Eye (tissue), 1 donor: ENCODE measurements at regions not wholly inside any gene's neighbourhood (a gene's known extent, or its start where the extent isn't known, plus 50 kb on each side); places are given as distances from the start of the nearest gene placed in this dataset.

ENCODE experiments used
- DNase-seq: peaks from one replicate; pipeline ENCODE4 v3.0.0-alpha.2; 2015

DNA sequence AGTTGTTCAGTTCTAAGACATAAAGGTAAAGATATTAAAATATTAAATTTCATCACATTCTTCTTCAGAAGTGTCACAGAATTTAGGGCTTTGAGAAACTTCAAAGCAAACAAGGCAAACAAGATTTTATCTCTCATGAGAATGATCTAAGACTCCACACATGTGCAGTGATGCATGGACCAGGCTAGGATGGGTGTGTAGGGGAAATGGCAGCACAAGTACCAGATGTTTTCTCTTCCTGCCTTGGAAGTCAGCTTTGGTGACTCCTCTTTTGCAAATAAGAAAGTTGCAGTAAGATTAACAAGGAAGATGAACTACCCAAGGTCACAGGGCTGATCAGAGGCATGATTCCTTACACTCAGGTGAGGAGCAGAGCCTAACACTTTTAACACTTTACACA lies 163.8 kb upstream of the LMNTD1 start:
- DNase-seq: no peak

DNA sequence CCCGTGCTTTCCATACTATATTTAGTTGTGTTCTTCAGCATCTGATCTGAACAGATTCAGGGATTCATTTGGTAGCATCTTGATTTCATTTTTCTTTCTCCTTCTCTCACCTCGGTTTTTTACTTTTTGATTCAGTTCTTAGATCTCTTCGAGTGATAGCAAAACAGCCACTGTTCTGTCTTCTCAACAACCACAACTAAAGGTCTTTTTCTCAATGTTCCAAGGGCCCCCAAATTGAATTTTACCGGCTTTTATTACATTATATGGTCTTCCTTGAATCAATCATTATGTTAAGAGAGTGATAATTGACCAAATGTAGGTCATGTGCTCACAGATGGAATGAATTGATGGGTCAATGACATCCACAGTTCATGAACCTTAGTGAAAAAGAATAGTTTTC lies 164.5 kb upstream of the LMNTD1 start:
- DNase-seq: no peak

DNA sequence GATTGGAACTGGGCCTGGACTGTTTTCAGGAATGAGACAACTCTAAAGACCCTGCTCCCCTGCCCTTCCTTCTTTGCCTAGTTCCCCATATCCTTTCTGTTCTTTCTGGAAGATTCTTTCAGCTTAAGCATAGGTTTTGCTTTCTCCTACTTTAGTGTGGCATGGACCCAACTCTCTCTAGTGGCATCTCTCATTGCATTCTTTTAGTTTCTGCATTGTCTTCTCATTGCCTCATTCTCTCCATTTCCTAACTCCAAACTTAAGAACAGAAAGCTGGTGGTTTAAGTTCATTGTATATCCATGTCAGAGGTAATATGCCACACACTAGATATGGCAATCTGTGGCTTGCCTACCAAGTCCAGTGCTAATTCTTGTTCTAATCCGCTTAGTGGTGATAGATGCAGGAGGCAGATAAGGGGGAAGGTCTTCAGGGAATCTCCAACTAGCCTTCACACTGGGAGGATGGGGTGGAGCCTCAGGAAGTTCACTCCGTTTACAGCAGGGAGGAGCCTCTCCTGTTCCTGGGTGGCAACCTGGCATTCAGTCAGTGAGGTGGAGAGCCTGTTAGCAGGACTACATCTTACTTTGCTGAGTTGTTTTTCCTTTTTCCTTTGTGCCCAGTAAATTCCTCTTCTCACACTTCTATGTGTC lies 165.1 kb upstream of the LMNTD1 start:
- DNase-seq: no peak

DNA sequence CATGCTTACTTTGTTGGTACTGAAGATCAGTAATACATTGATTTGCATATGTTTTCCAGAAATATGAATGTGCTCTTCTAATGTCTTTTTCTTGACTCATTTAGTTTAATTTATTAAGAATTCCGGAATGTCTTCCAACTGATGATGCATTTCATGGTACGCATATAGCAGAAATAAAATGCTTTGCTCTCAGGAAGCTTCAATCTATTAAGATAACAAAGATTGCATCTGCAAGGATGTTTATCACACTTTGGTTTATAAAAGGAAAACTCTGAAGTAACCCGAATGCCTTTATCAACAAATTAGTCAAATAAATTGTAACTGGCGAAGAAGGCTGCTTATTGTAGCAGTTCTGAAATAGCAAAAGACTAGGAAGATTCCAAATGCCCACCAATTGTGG lies 166.4 kb upstream of the LMNTD1 start:
- no peak for DNase-seq

DNA sequence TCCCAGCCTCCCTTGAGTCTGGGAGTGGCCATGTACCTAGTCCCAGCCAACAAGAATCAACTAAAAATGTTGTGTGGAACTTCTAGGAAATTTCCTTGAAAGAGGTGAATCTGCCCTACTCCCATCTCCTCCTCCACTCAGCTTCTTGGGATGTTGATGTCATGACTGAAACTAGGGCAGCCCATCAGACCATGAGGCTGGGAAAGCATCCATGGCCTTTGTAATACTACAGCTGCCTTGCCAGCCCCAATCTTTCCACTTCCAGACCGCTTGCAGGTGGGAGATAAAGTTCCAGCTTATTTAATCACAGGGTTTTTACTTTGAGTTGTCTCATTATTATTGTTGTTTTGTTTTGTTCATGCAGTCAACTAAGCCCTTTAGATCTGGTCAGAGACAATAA lies 170.3 kb upstream of the LMNTD1 start:
- DNase-seq: no peak

DNA sequence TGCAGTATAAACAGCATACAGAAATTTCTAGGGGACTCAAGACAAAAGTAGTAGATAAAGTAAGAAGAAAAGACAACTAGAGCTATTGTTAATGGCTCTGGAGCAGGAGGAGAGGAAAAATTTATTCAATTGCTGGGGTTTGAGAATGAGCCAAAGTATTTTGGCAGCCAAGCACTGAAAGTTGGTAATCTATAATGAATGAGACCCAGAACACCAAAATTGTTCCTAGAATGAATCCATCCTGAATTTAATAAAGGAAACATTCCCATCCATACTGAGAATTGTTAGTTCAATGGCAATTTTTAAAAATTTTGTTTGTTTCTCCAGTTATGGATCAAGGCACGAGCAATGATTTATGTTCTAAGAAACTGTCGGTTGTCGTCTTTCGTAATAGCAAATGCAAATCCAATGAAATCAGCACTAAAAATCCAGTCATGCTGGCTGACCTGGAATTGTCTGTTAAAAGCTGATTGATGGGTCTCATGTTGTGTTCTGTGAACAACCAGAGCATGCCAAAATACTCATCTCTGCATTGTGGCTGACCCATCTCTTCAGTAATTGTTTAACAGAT lies 170.9 kb upstream of the LMNTD1 start:
- DNase-seq: peak; percentile 46

DNA sequence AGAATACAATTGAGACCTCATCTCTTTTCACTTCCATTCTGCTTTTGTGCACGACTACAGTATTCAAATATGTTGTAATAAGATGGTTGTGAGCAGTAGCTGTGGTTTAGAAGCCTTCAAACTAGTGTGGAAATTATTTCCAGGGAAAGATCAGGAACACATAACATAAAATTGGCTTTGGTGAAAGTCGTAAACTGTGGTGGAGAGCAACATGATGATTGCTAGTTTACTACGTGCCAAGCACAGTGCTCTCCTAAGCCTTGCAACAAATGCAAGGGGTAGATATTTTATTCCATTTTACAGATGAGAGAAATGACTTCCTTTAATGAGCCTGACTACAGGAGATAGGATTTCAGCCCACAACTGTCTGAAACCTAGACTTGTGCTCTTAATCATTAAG lies 172.4 kb upstream of the LMNTD1 start:
- DNase-seq: no peak

DNA sequence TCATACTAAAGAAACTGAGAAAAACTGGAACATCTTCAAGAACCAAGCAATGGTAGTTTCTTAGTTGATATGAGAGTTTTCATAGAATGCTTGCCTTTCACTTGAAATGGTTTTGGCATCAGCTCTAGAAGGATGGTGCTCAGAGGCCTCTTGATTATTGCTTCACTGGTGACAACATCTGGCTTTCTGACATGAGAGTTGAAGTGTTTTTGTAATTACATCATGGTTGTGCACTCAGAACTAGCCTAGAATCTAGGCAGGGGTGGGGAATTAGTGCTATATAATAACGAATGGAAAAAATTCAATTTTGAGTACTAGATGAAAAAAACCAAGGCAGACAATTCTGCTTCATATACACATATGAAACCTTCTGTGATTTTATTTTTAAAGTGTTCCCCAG lies 172.8 kb upstream of the LMNTD1 start:
- DNase-seq: peak; percentile 67

DNA sequence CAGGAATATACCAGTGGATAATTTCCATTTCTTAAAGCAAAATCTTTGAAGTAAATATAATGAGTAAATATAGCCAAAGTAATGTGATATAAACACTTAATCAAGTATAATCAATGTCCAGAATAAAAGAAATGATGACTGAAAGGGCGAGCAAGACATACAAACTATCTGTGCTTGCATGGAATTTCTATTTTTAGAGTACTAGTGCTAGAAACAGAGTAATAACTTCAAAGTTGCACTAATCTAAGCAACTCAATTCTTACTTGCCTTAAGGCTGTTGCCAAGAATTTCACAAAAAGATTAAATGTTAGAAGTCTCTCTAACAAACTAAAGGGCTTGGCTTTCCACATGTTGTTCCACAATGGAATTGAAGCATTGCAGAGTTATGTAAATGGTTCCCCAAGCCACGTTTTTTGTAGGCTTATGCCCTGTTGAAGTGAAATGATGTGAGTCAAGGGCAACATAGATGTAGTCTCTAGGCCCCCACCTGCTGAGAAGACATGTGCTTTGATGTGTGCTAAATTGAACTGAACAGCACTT lies 175.0 kb upstream of the LMNTD1 start:
- no peak for DNase-seq

DNA sequence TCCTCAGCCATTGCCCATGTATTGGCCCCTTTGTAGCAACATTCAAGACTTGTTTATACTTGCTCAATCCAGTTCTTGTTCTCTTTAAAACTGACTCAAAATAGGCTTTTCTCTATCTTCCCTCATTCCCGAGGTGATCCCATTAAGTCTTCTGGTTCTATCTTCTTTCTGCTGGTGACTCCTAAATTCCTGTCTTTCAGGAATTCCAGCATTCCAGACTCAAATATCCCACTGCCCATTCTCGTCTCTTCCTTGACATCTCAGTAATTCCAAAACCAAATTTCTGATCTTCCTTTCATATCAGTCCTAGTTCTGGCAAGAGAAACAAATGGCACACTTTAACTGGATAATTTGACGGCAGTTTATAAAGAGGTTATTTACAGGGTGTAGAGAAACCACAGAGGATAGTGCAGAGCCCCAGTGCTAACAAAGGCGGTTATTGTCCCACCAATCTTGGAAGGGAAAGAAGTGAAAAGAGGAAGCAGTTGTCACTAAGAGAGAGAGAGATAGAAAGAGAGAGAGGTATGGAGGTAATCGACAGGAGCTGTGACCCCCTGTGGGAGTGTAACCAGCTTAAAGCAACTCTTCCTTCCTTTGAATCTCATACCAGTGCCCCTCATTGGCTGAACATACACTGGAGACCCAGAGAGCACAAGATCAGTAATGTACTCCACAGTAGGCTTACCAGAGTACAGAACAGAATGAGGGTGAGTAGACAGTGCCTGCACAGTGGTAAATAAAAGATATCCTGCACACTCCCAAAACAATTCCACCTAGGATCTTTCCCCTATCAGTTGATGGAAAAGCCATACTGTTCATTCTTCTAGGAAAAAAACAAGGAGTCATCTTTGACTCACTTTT lies 177.6 kb upstream of the LMNTD1 start:
- DNase-seq: no peak

DNA sequence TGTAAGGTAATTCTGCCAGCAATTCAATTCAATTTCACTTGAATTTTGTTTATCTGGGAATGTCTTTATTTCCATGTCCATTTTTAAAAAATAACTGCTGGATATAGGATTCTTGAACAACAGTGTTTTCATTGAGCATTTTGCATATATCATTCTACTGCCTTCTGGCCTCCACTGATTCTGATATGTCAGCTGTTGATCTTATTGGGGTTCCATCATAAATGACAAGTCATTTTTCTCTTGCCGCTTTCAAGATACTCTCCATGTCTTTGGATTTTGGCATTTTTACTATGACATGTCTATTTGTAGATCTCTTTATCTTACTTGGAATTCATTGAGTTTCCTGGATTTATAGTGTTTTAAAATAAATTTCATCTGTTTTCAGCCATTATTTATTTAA lies 180.5 kb upstream of the LMNTD1 start:
- no peak for DNase-seq

DNA sequence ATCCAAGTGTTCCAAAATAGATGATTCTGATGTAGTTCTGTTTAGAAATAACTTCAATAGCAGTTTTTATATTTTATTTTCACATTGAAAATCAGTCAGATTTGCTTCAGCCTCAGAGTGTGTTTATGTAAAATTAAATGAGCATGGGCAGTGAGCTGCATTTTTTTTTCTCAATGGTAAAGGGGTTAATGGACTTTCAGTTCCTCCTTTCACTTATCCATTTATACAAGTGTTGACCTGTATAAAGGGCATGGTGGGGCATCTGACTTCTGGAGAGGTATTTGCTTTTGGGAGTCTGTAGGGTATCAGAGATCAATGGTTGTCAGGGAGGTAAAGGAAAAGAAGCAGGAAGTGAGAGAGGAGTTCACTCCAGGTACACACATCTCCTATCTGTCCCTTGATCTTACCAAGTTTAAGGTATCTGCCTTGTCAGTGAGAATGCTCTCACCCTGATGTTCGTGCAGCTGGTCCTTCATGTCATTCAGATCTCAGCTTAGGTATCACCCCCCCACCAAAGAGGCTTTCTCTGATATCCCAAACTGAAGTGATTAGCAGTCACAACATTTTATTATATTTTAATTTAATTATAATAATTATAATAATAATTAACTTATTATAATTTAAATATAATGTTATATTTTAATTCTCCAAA lies 181.6 kb upstream of the LMNTD1 start:
- DNase-seq: no peak

DNA sequence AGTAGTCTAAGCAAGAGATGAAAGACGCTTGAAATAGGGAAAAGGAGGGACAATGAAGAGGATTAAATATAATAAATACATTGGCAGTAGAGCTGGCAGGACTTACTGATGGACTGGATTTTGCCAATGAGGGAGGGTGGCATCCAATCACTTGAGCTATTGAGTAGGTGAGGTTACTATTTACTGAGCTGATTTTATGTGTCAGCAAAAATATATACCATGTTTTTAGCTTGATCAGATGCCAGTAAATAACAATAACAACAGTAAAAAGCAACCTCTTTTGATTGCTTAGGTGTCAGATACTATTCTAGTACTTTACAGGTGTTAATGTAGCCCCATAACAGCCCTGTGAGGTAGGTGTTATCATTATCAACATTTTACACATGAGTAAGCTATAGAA lies 187.5 kb upstream of the LMNTD1 start:
- no peak for DNase-seq

DNA sequence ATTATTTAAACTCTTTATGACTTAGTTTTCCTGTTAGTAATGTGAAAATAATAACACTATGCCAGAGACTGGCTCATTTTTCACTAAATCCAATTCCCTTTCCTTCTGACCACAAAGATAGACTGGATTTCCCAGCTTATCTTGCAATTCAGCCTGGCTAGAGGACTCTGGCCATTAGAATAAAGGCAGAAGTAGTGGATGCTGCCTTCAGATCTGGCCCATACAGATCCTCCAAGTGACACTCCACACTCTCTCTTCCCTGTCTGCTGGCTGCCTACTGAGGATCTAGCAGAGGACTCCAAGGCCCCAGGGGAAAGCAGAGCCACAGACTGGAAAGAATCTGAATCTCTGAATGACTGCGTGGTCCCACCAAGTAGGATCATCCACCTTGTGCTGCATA lies 188.8 kb upstream of the LMNTD1 start:
- no peak for DNase-seq

DNA sequence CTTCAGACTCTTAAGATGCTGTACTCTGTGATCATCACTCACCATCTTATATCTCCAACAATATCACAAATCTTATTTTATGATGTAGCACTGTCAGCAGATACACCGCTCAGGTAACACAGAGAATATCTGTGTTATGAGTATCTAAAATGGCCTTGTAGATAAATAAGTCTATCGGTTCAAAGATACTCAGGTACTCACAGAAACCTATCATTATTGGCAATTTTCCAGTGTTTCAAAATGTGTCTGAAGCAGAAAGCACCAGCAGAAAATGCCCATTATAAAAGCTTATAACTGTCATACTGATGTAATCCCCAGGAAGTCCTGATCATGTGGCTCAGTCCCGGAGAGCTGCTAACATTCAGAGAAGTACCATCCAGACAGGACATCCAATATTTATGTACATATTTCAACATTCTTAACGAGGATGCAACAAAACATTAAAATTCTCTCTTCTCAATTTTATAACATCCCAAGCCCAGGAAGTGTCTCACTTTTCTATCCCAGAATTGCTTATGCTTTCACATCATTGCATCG lies 190.7 kb upstream of the LMNTD1 start:
- no peak for DNase-seq

DNA sequence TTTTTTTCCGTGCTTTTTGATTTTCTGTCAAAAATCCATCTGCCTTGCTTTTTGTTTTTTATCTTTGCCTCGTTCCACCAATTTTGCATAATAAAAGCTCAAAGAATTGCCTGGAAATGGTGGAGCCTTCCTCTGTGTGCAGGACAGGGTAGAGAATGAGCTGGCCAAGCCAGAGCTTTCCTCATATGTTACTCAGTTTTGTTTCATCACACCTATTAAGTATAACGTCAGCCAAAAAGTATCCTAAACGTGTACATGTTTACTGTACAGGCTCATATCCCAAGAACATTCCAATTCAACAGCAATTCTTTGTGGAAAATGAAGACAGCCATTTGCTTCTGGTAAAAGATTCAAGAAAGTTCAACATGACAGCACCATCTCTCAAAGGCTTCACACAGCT lies 191.2 kb upstream of the LMNTD1 start:
- no peak for DNase-seq

DNA sequence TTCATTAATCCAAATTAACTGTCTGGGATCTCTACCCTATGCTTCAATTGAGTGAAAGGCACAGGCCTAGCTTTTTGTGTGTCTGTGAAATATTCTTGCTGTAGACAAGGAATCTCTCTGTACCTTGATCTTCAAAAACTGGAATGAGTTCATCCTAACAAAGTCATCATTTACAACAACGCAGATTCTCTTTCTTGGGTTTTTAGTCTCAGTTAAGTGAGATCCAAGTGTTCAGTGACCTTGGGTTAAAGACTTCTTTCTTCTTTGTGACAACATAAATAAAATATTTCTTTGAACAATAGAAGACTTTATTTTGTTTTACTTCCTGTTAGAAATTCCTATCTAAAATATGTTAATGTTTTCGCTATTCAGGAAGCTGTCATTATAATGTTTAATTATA lies 192.2 kb upstream of the LMNTD1 start:
- no peak for DNase-seq

DNA sequence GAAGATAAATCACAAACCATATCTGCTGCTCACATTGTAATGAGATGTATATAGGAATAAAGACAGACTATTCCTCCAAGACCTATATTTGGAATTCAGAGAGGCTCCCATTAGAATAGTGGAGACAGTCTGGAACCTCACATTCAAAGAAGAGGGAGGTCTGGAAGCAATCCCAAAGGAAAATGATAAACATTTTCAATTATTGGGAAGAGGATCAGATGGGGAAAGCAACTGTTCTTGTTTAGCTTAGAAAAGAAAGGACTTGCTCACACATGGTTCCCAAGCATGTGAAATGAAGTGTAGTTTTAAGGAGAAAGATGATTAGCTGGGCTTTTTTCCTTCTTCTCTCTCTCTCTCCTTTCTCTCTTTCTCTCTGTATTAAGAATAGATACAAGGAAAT lies 193.0 kb upstream of the LMNTD1 start:
- DNase-seq: no peak

DNA sequence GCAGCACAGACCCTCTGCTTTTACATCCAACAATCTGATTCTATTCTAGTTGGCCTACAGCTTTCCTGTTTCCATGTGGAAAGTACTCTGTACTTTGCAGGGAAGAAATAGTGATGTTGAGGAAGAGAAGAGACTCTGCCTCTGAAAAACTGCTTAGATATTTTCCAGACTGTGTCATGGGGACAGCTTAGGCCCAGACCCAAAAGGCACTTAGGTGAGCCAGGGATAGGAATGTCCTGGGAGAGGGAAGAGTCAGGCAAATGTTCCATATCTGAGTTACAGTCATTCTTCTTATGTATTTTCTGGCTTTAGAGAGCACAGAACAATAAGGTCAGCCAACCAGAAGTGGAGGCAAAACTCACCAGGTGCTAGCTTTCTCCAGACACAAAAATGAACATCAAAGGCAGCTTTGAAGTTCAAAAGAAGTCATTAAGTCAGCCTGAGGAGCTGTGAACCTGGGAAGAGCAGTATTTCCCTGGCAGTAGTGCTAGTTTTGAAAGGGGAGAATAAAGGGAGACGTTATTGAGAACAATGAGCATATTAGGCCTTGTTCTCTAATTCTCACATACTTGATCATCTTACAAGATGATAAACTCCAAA lies 199.7 kb upstream of the LMNTD1 start:
- DNase-seq: no peak

DNA sequence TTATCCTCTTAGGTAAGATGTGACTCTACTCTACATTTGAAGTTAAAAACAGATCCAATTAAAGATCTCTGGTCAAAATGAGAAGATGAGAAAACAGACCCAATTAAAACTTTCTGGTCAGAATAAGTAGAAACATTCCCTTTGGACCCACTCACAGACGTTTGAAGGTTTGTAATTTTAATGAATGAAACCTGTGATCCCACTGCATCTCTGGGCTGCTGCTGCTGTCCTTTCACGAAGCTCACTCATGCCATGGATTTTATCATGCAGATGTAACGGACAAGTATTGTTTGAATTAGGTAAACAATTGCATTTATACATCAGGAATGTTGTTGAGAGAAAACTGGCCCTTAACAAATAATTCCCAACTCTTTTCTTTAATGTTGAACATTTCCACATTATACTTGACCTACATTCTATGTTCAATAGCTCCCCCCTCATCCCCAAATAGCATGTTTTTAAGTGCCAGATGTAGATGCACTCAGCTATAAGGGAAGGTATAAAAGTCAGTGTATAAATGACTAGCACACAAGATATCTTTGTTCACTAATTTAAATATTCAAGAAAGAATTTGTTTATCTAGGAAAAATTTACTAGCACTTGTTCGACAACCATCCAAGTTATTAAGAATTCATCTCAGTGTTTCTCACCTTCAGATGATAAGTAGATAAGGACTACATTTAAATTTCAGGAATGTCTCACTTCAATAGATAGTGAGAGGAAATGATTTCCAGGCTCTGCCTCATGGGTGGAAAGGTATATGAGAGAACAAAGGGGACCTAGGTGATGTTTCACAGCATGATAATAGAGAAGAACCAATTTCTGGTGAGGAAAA lies 202.3 kb upstream of the LMNTD1 start:
- DNase-seq: no peak

DNA sequence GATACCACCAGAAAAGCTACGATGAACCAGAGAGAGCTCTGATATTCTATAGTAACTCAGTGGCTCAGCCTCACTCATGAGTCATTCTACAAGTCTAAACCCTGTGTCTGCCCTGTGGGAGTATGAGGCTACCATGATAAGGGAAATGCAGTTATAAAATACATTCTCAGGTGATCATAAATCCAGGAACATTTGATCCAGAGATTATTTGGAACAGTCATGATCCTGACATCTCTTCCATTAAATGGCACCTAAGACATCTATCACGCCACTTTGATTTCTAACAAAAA lies 202.6 kb upstream of the RASSF8 start:
- no peak for DNase-seq

DNA sequence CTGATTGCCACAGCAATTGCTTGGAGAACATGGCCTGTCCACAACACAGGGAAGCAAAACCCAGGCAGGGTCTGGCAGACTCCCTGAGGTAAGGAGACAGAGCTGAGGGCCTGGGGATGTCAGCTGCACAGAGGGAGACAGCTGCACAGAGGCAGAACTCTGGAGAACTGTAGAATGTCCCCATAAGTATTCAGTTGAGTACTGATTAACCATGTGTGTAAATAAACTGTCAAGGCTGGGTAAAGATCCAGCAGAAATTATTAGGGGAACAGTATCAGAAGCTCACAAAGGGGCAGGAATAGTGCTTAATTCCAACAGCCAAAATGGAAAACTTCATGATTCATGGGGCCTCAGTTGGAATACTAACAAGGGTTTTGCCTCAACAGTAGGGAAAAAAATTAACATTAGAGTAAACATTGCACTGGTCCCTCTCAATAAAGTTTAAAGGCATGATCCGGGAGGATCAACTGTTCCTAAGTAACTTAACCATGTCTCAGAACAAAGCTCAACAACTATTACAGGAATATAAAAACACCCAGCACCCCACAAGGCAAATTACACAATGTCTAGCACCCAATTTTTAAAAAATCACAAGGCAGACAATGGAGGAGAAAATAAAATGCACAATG lies 201.3 kb upstream of the RASSF8 start:
- DNase-seq: no peak
